IMR-90 (cell line): ENCODE measurements at regions not wholly inside any gene's neighbourhood (a gene's known extent, or its start where the extent isn't known, plus 50 kb on each side); places are given as distances from the start of the nearest gene placed in this dataset.

Source experiments
- BHLHE40 ChIP-seq: fragments of 150-350 bp; IDR thresholded peaks from 2 replicates; pipeline ENCODE4 v1.6.1; 2016; ENCODE audit warnings: mild to moderate bottlenecking, low read depth, low read length
- CEBPB ChIP-seq: IDR thresholded peaks from 2 replicates; pipeline ENCODE4 v1.6.1; 2012; ENCODE audit warnings: low read depth, low read length, improper control_type of control experiment
- CTCF ChIP-seq: conservative IDR thresholded peaks from 2 replicates; pipeline ENCODE4 v1.5.1; 2012; ENCODE audit warnings: mild to moderate bottlenecking, low read depth, low read length, improper control_type of control experiment
- ELK1 ChIP-seq: fragments of 150-350 bp; IDR thresholded peaks from 2 replicates; pipeline ENCODE4 v1.6.1; 2016; ENCODE audit warnings: low read depth, mild to moderate bottlenecking, low read length, moderate library complexity, borderline replicate concordance
- MAFK ChIP-seq: IDR thresholded peaks from 2 replicates; pipeline ENCODE4 v1.6.1; 2012; ENCODE audit warnings: low read depth, low read length, improper control_type of control experiment
- MAZ ChIP-seq: IDR thresholded peaks from 2 replicates; pipeline ENCODE4 v1.6.1; 2012; ENCODE audit warnings: low read depth, mild to moderate bottlenecking, low read length, improper control_type of control experiment, moderate library complexity, borderline replicate concordance
- MXI1 ChIP-seq: IDR thresholded peaks from 2 replicates; pipeline ENCODE4 v1.6.1; 2012; ENCODE audit warnings: low read depth, mild to moderate bottlenecking, low read length, moderate library complexity, borderline replicate concordance
- POLR2A ChIP-seq: IDR thresholded peaks from 2 replicates; pipeline ENCODE4 v1.6.1; 2012; ENCODE audit warnings: mild to moderate bottlenecking, low read depth, low read length
- RAD21 ChIP-seq: IDR thresholded peaks from 2 replicates; pipeline ENCODE4 v1.6.1; 2012; ENCODE audit warnings: low read length, improper control_type of control experiment
- RFX5 ChIP-seq: IDR thresholded peaks from 2 replicates; pipeline ENCODE4 v1.8.0; 2012; ENCODE audit warnings: low read depth, mild to moderate bottlenecking, low read length, moderate library complexity
- SMC3 ChIP-seq: fragments of 150-350 bp; IDR thresholded peaks from 2 replicates; pipeline ENCODE4 v1.6.1; 2016; ENCODE audit warnings: low read depth, mild to moderate bottlenecking, antibody characterized with exemption, low read length, moderate library complexity
- TF ChIP-seq, protein P1 (sequence below): fragments of 150-350 bp; IDR thresholded peaks from 2 replicates; pipeline ENCODE4 v1.6.1; 2017; ENCODE audit warnings: mild to moderate bottlenecking, antibody characterized with exemption, low read length, low read depth

GRCh38 chr5:16233730-16234129 is 54.1 kb upstream of the MARCHF11 start:
- no peak for TF ChIP-seq CTCF
- no peak for TF ChIP-seq POLR2A
- no peak for TF ChIP-seq CEBPB
- TF ChIP-seq MXI1, result no peak
- no peak for TF ChIP-seq ELK1
- TF ChIP-seq MAFK, result no peak
- no peak for TF ChIP-seq SMC3
- no peak for TF ChIP-seq BHLHE40
- TF ChIP-seq, protein P1, sequence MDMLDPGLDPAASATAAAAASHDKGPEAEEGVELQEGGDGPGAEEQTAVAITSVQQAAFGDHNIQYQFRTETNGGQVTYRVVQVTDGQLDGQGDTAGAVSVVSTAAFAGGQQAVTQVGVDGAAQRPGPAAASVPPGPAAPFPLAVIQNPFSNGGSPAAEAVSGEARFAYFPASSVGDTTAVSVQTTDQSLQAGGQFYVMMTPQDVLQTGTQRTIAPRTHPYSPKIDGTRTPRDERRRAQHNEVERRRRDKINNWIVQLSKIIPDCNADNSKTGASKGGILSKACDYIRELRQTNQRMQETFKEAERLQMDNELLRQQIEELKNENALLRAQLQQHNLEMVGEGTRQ, result no peak
- no peak for TF ChIP-seq MAZ
- no peak for TF ChIP-seq RFX5
- TF ChIP-seq RAD21, result no peak
